HG03280 (cell line): ENCODE measurements at regions not wholly inside any gene's neighbourhood (a gene's known extent, or its start where the extent isn't known, plus 50 kb on each side); places are given as distances from the start of the nearest gene placed in this dataset.
"Not testable (repeated sequence)": the region's sequence is repeated elsewhere in the genome, so short reads cannot be mapped to it uniquely, and the experiment has no call there.

ENCODE experiments used
- ATAC-seq: cut with Tn5 transposase; IDR thresholded peaks from one replicate; pipeline ENCODE4 v1.9.1; 2021; ENCODE audit warnings: mild to moderate bottlenecking, moderate library complexity; ENCODE audit not compliant: unreplicated experiment

GRCh38 chr6:141199074-141199473, 933.7 kb upstream of the GJE1 start:
- ATAC-seq: no peak

GRCh38 chr6:141195251-141195832, 937.4 kb upstream of the GJE1 start:
- ATAC-seq: peak; percentile 77

- no peak for ATAC-seq
Observed at GRCh38 chr6:141183368-141183767, 949.4 kb upstream of the GJE1 start.

GRCh38 chr6:141175458-141175857, 957.3 kb upstream of the GJE1 start:
- not testable (repeated sequence) for ATAC-seq

- ATAC-seq: no peak
Observed at GRCh38 chr6:141174932-141175331, 957.8 kb upstream of the GJE1 start.

- no peak for ATAC-seq
Observed at GRCh38 chr6:141173529-141173928, 959.2 kb upstream of the GJE1 start.

GRCh38 chr6:141169419-141169818, 963.3 kb upstream of the GJE1 start:
- no peak for ATAC-seq

GRCh38 chr6:141167945-141168344, 964.8 kb upstream of the GJE1 start:
- ATAC-seq: no peak

- no peak for ATAC-seq
Observed at GRCh38 chr6:141165002-141165665, 967.6 kb upstream of the GJE1 start.

- ATAC-seq: no peak
Observed at GRCh38 chr6:141164042-141164743, 968.5 kb upstream of the GJE1 start.

GRCh38 chr6:141163107-141163506, 969.6 kb upstream of the GJE1 start:
- ATAC-seq: no peak

GRCh38 chr6:141158740-141159139, 974.0 kb upstream of the GJE1 start:
- no peak for ATAC-seq

GRCh38 chr6:141153563-141153962, 979.2 kb upstream of the GJE1 start:
- ATAC-seq: peak; percentile 52

- ATAC-seq: no peak
Observed at GRCh38 chr6:141152951-141153350, 979.8 kb upstream of the GJE1 start.

GRCh38 chr6:141151710-141152417, 980.9 kb upstream of the GJE1 start:
- ATAC-seq: no peak

GRCh38 chr6:141141870-141142269, 990.9 kb upstream of the GJE1 start:
- no peak for ATAC-seq

GRCh38 chr6:141140905-141141304, 991.8 kb upstream of the GJE1 start:
- peak; percentile 65 for ATAC-seq

- ATAC-seq: no peak
Observed at GRCh38 chr6:141139461-141139860, 993.3 kb upstream of the GJE1 start.

- ATAC-seq: no peak
Observed at GRCh38 chr6:141134723-141135122, 998.0 kb upstream of the GJE1 start.

GRCh38 chr6:141133836-141134235, 998.9 kb upstream of the GJE1 start:
- no peak for ATAC-seq

- no peak for ATAC-seq
Observed at GRCh38 chr6:141133346-141133745, 999.4 kb upstream of the GJE1 start.

GRCh38 chr6:141131616-141132015, 1001.1 kb upstream of the GJE1 start:
- ATAC-seq: no peak
